ENCODE measurements at regions not wholly inside any gene's neighbourhood (a gene's known extent, or its start where the extent isn't known, plus 50 kb on each side); places are given as distances from the start of the nearest gene placed in this dataset.

DNA sequence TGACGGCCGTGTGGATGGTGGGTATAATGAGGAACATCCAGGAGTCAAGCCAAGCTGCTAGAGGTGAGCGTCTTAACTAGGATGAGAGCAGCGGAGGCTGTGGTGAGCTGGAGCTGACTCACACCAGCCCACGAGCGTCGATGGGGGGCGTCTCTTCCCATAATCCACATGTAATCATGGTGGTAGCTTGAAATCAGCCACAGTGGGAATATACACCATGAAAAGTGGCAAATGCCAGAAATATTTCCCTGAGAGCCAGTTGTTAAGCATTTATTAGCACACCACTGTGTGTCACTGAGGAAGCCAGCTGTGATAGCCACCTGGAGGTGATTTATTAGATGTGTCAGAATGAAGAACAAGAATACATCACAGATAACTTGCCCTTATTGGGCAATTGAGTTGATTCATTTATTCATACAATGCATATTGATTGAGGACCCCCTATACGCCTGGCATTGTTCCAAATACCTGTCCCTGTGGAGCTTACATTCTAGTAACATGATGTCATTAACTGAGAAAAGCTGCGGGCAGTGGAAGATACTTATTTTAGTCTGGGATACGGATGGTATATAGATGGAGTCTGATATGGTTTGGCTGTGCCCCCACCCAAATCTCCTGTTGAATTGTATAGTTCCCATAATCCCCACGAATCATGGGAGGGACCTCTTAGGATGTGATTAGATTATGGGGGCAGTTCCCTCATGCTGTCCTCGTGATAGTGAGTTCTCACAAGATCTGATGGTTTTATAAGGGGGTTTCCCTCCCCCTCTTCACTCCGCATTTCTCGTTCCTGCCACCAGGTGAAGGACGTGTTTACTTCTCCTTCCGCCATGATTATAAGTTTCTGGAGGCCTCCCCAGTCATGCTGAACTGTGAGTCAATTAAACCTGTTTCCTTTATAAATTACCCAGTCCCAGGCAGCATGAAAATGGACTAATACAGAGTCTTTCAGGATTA lies 473.4 kb downstream of the METTL15 start:
- POLR2A ChIA-PET = interaction anchor here (1.2 kb wide), 1 partner anchor 15 kb away, joined by 5 read pairs; no protein-coding TSS in a partner anchor
- H3K36me3 ChIP-seq (ENCODE audit: control insufficient read depth in 2 of 2, insufficient read depth in 1 of 2, low read length in 2 of 2) = no peaks in the 10 kb centered on the region
- H3K9me3 ChIP-seq (ENCODE audit: control insufficient read depth, insufficient read depth, low read depth, low read length) = no peaks in the 10 kb centered on the region
- TF ChIP-seq, protein P1, sequence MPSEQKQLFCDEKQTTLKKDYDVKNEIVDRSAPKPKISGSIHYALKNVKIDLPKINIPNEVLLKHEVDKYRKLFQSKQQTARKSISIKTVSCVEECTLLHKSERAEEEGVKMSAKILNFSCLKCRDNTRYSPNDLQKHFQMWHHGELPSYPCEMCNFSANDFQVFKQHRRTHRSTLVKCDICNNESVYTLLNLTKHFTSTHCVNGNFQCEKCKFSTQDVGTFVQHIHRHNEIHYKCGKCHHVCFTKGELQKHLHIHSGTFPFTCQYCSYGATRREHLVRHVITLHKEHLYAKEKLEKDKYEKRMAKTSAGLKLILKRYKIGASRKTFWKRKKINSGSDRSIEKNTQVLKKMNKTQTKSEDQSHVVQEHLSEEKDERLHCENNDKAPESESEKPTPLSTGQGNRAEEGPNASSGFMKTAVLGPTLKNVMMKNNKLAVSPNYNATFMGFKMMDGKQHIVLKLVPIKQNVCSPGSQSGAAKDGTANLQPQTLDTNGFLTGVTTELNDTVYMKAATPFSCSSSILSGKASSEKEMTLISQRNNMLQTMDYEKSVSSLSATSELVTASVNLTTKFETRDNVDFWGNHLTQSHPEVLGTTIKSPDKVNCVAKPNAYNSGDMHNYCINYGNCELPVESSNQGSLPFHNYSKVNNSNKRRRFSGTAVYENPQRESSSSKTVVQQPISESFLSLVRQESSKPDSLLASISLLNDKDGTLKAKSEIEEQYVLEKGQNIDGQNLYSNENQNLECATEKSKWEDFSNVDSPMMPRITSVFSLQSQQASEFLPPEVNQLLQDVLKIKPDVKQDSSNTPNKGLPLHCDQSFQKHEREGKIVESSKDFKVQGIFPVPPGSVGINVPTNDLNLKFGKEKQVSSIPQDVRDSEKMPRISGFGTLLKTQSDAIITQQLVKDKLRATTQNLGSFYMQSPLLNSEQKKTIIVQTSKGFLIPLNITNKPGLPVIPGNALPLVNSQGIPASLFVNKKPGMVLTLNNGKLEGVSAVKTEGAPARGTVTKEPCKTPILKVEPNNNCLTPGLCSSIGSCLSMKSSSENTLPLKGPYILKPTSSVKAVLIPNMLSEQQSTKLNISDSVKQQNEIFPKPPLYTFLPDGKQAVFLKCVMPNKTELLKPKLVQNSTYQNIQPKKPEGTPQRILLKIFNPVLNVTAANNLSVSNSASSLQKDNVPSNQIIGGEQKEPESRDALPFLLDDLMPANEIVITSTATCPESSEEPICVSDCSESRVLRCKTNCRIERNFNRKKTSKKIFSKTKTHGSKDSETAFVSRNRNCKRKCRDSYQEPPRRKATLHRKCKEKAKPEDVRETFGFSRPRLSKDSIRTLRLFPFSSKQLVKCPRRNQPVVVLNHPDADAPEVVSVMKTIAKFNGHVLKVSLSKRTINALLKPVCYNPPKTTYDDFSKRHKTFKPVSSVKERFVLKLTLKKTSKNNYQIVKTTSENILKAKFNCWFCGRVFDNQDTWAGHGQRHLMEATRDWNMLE (tag by site-specific recombination; conservative IDR thresholded peaks at IDR 0.05; ENCODE audit: low read depth) = no peak
- no peak for TF ChIP-seq ZNF530 (tag by site-specific recombination; IDR thresholded peaks at IDR 0.05; ENCODE audit: low read depth)
- TF ChIP-seq GLIS1 (tag by site-specific recombination; IDR thresholded peaks at IDR 0.05) = 0 out of 2 replicates have a peak, but pooled peaks have one; percentile 7
- no peak for TF ChIP-seq ZNF391 (tag by site-specific recombination; IDR thresholded peaks at IDR 0.05; ENCODE audit: borderline replicate concordance, low read depth)
- no peak overlapping the region for H3K27ac ChIP-seq (ENCODE audit: extremely low read depth, low read depth, low read length)
- H3K4me3 ChIP-seq (ENCODE audit: low read depth, low read length) = no peak overlapping the region
- no peaks in the 10 kb centered on the region for H3K4me1 ChIP-seq (ENCODE audit: control insufficient read depth, insufficient read depth, low read length)
- CTCF ChIA-PET = interaction anchor here (0.9 to 1.0 kb wide), 2 partner anchors 8 to 16 kb away, joined by 3 read pairs; no protein-coding TSS in a partner anchor

DNA sequence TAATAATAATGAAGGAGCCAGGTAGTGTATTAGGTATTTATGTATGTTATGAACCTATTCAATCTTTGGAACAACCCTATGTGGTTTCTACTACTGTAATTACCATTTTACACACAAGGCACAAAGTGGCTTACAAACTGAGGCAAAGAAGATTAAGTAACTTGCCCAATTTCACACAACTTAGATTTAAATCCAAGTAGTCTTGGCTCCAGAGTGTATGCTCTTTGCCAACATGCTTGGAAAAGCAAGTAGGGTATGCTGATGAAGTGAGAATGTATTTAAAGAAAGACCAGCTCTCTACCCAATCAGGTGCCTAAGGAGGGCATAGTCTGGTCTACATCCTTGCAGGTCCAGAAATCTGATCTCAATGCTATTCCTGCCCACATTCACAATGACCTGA lies 463.2 kb downstream of the METTL15 start:
- no peaks in the 10 kb centered on the region for H3K4me1 ChIP-seq (ENCODE audit: control insufficient read depth, insufficient read depth, low read length)
- H3K4me3 ChIP-seq (ENCODE audit: low read depth, low read length) = no peak overlapping the region
- ChIA-PET POLR2A (no interaction called here), CTCF (no interaction called here)
- H3K36me3 ChIP-seq (ENCODE audit: control insufficient read depth in 2 of 2, insufficient read depth in 1 of 2, low read length in 2 of 2) = no peaks in the 10 kb centered on the region
- TF ChIP-seq, protein P2, sequence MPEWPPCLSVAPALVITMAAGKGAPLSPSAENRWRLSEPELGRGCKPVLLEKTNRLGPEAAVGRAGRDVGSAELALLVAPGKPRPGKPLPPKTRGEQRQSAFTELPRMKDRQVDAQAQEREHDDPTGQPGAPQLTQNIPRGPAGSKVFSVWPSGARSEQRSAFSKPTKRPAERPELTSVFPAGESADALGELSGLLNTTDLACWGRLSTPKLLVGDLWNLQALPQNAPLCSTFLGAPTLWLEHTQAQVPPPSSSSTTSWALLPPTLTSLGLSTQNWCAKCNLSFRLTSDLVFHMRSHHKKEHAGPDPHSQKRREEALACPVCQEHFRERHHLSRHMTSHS (tag by site-specific recombination; IDR thresholded peaks at IDR 0.05) = no peak
- TF ChIP-seq YY2 (tag by site-specific recombination; IDR thresholded peaks at IDR 0.05) (no peak), OVOL3 (tag by site-specific recombination; IDR thresholded peaks at IDR 0.05) (no peak), ZNF248 (tag by site-specific recombination; IDR thresholded peaks at IDR 0.05) (no peak), ZNF571 (tag by site-specific recombination; IDR thresholded peaks at IDR 0.05) (no peak), ZNF624 (tag by site-specific recombination; IDR thresholded peaks at IDR 0.05) (no peak), ZNF175 (tag by site-specific recombination; IDR thresholded peaks at IDR 0.05) (no peak), ZNF24 (tag by site-specific recombination; IDR thresholded peaks at IDR 0.05) (no peak)
- H3K27ac ChIP-seq (ENCODE audit: extremely low read depth, low read depth, low read length) = no peak overlapping the region
- no peaks in the 10 kb centered on the region for H3K9me3 ChIP-seq (ENCODE audit: control insufficient read depth, insufficient read depth, low read depth, low read length)

DNA sequence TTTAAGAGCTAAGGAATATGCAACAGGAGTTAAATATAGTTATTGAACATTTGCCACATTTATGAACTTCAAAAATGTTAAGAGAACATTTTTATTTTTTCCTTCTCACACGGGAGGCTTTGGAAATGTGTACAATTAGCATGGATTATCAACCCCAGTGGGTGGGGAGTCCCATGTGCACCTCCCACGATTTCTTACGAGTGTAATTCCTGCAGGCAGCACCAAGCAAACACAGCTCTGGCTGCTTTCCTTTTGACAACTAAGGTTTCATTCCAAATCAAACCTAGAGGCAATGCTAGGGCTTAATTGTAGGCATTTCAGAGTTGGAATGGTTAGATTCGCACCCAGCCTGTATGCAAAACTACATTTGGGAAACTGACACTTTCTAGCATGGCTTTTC lies 460.9 kb downstream of the METTL15 start:
- ChIA-PET POLR2A (interaction anchor here (0.7 kb wide), 1 partner anchor 767 kb away, joined by 4 read pairs; no protein-coding TSS in a partner anchor), CTCF (no interaction called here)
- Histone ChIP-seq H3K9me3 (ENCODE audit: control insufficient read depth, insufficient read depth, low read depth, low read length) (no peaks in the 10 kb centered on the region), H3K27ac (ENCODE audit: extremely low read depth, low read depth, low read length) (no peak overlapping the region), H3K4me3 (ENCODE audit: low read depth, low read length) (no peak overlapping the region), H3K36me3 (ENCODE audit: control insufficient read depth in 2 of 2, insufficient read depth in 1 of 2, low read length in 2 of 2) (no peaks in the 10 kb centered on the region), H3K4me1 (ENCODE audit: control insufficient read depth, insufficient read depth, low read length) (no peaks in the 10 kb centered on the region)
- TF ChIP-seq, protein P3, sequence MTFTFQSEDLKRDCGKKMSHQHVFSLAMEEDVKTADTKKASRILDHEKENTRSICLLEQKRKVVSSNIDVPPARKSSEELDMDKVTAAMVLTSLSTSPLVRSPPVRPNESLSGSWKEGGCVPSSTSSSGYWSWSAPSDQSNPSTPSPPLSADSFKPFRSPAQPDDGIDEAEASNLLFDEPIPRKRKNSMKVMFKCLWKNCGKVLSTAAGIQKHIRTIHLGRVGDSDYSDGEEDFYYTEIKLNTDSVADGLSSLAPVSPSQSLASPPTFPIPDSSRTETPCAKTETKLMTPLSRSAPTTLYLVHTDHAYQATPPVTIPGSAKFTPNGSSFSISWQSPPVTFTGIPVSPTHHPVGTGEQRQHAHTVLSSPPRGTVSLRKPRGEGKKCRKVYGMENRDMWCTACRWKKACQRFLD (tag by site-specific recombination; IDR thresholded peaks at IDR 0.05) = no peak
- TF ChIP-seq OSR2 (tag by site-specific recombination; IDR thresholded peaks at IDR 0.05) (no peak), ZNF324 (tag by site-specific recombination; IDR thresholded peaks at IDR 0.05) (no peak), ZNF391 (tag by site-specific recombination; IDR thresholded peaks at IDR 0.05; ENCODE audit: borderline replicate concordance, low read depth) (no peak), ZFP41 (tag by site-specific recombination; IDR thresholded peaks at IDR 0.05; ENCODE audit: borderline replicate concordance) (no peak), ZNF157 (tag by site-specific recombination; IDR thresholded peaks at IDR 0.05) (no peak)
- TF ChIP-seq, protein P4, sequence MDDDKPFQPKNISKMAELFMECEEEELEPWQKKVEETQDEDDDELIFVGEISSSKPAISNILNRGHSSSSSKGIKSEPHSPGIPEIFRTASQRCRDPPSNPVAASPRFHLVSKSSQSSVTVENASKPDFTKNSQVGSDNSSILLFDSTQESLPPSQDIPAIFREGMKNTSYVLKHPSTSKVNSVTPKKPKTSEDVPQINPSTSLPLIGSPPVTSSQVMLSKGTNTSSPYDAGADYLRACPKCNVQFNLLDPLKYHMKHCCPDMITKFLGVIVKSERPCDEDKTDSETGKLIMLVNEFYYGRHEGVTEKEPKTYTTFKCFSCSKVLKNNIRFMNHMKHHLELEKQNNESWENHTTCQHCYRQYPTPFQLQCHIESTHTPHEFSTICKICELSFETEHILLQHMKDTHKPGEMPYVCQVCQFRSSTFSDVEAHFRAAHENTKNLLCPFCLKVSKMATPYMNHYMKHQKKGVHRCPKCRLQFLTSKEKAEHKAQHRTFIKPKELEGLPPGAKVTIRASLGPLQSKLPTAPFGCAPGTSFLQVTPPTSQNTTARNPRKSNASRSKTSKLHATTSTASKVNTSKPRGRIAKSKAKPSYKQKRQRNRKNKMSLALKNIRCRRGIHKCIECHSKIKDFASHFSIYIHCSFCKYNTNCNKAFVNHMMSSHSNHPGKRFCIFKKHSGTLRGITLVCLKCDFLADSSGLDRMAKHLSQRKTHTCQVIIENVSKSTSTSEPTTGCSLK (tag by site-specific recombination; IDR thresholded peaks at IDR 0.05) = no peak
- TF ChIP-seq, protein P5, sequence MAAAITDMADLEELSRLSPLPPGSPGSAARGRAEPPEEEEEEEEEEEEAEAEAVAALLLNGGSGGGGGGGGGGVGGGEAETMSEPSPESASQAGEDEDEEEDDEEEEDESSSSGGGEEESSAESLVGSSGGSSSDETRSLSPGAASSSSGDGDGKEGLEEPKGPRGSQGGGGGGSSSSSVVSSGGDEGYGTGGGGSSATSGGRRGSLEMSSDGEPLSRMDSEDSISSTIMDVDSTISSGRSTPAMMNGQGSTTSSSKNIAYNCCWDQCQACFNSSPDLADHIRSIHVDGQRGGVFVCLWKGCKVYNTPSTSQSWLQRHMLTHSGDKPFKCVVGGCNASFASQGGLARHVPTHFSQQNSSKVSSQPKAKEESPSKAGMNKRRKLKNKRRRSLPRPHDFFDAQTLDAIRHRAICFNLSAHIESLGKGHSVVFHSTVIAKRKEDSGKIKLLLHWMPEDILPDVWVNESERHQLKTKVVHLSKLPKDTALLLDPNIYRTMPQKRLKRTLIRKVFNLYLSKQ (tag by site-specific recombination; IDR thresholded peaks at IDR 0.05; ENCODE audit: borderline replicate concordance) = no peak
